K562 (cell line): ENCODE measurements at regions not wholly inside any gene's neighbourhood (a gene's known extent, or its start where the extent isn't known, plus 50 kb on each side); places are given as distances from the start of the nearest gene placed in this dataset.

ENCODE experiments used
- ATAC-seq: fragments of 200-7000 bp; cut with Tn5 transposase; 3 replicates; pipeline ENCODE4 v1.9.1; 2020; ENCODE audit warnings: moderate library complexity
- BruUV-seq: library from RNA; stranded (reverse); fragments of 400-500 nt; replicated peaks from 2 replicates; lab custom pipeline; 2021; lab: Mats Ljungman, UMichigan
- CTCF ChIA-PET: fragments of 300-600 bp; formaldehyde crosslinking; extraction: SDS; loops from one replicate; lab custom pipeline; 2021; ENCODE audit warnings: low intra/inter-chr PET ratio; lab: Yijun Ruan, JAX
- POLR2A ChIA-PET: fragments of 300-600, 350-650 bp; sonication (Branson Sonifier 250); formaldehyde crosslinking; extraction: SDS; loops from one replicate; lab custom pipeline; 2021; ENCODE audit warnings: antibody characterized with exemption, inconsistent platforms; lab: Yijun Ruan, JAX
- DNase-seq, 4 experiments: peaks; one replicate each; pipeline versions ENCODE4 v3.0.0 to v3.0.0-alpha.2; 2011 to 2018; ENCODE audit warnings: low spot score in 3 of 4, mixed read lengths in 3 of 4; ENCODE audit errors: extremely low read depth in 1 of 4
- FAIRE-seq: peaks from 2 replicates; lab custom pipeline; 2011; peaks lifted over from hg19 to GRCh38; lab: Jason Lieb, UNC
- H2AFZ ChIP-seq: 2 replicates; pipeline ENCODE4 v1.6.0; 2011; ENCODE audit warnings: low read depth, low read length, control low read depth, inconsistent platforms
- H3K27ac ChIP-seq: fragments of 200-600 bp; 3 replicates; pipeline ENCODE4 v1.8.0; 2011; ENCODE audit warnings: low read depth, mild to moderate bottlenecking, control low read depth, inconsistent platforms, low read length, moderate library complexity, mixed read lengths; ENCODE audit errors: extremely low read depth
- H3K27me3 ChIP-seq, 2 experiments: fragments of 300-600 bp in 1 of 2; 2 replicates in 1 of 2; 3 replicates in 1 of 2; pipeline versions ENCODE4 v1.6.0 to v1.8.0; 2011; ENCODE audit warnings: inconsistent platforms in 2 of 2, low read length in 2 of 2, mild to moderate bottlenecking in 1 of 2, mixed read lengths in 1 of 2, moderate library complexity in 1 of 2; ENCODE audit not compliant: control insufficient read depth in 2 of 2, insufficient read depth in 2 of 2
- H3K36me3 ChIP-seq: fragments of 300-600 bp; 3 replicates; pipeline ENCODE4 v1.8.0; 2011; ENCODE audit warnings: mild to moderate bottlenecking, low read length, inconsistent platforms; ENCODE audit not compliant: control insufficient read depth, insufficient read depth
- H3K4me1 ChIP-seq, 2 experiments: fragments of 200-600 bp in 1 of 2; replicated peaks in 1 of 2; 2 replicates in 1 of 2; 3 replicates in 1 of 2; pipeline versions ENCODE4 v1.5.1 to v1.8.0; 2011; ENCODE audit warnings: inconsistent platforms in 2 of 2, low read length in 2 of 2, mild to moderate bottlenecking in 1 of 2, mixed read lengths in 1 of 2, moderate library complexity in 1 of 2; ENCODE audit not compliant: control insufficient read depth in 2 of 2, insufficient read depth in 2 of 2
- H3K4me2 ChIP-seq: 2 replicates; pipeline ENCODE4 v1.6.1; 2011; ENCODE audit warnings: low read length, control low read depth, inconsistent platforms, mixed read lengths; ENCODE audit not compliant: insufficient read depth
- H3K4me3 ChIP-seq: fragments of 200-600 bp; sonication (generic), shearing (Covaris generic); 2 replicates; pipeline ENCODE4 v1.5.1; 2016; ENCODE audit warnings: control low read depth, inconsistent platforms
- H3K79me2 ChIP-seq: fragments of 200-600 bp; 3 replicates; pipeline ENCODE4 v1.8.0; 2011; ENCODE audit warnings: low read length, inconsistent platforms; ENCODE audit not compliant: control insufficient read depth, insufficient read depth
- H3K9ac ChIP-seq, 2 experiments: 2 replicates each; pipeline versions ENCODE4 v1.6.0 to v1.6.1; 2011; ENCODE audit warnings: low read depth in 2 of 2, low read length in 2 of 2, control low read depth in 1 of 2, inconsistent platforms in 1 of 2, mild to moderate bottlenecking in 1 of 2, mixed read lengths in 1 of 2; ENCODE audit not compliant: insufficient read depth in 1 of 2
- H3K9me1 ChIP-seq: one replicate; pipeline ENCODE4 v1.6.0; 2011; ENCODE audit warnings: inconsistent platforms, mild to moderate bottlenecking, low read length, moderate library complexity; ENCODE audit not compliant: control insufficient read depth, insufficient read depth
- H3K9me3 ChIP-seq: replicated peaks from 2 replicates; pipeline ENCODE4 v1.5.1; 2011; ENCODE audit warnings: low read depth, low read length, inconsistent platforms; ENCODE audit not compliant: control insufficient read depth, insufficient read depth
- H4K20me1 ChIP-seq: replicated peaks from 2 replicates; pipeline ENCODE4 v1.6.1; 2011; ENCODE audit warnings: low read length, inconsistent platforms, mixed read lengths; ENCODE audit not compliant: control insufficient read depth, insufficient read depth
- CBX8 ChIP-seq: fragments of 200-600 bp; sonication (generic); IDR thresholded peaks from 2 replicates; pipeline ENCODE4 v1.6.1; 2012; ENCODE audit warnings: borderline replicate concordance, mixed run types, low read depth, mild to moderate bottlenecking, moderate library complexity, mixed read lengths, low read length, control low read depth, inconsistent platforms; ENCODE audit not compliant: poor library complexity, severe bottlenecking; ENCODE audit errors: extremely low read depth
- CEBPG ChIP-seq, 3 experiments: fragments of 200-800 bp in 1 of 3; sonication (Bioruptor generic) in 1 of 3; sonication (generic) in 1 of 3; formaldehyde crosslinking in 1 of 3; IDR thresholded peaks in 2 of 3; conservative IDR thresholded peaks in 1 of 3; 2 replicates each; pipeline versions ENCODE4 v1.6.1 to v1.8.0; 2016 to 2022; ENCODE audit warnings: missing compliant biosample characterization in 2 of 3, missing genetic modification characterization in 2 of 3, mild to moderate bottlenecking in 1 of 3, missing genetic modification reagents in 1 of 3
- IRF1 ChIP-seq: sonication (generic); formaldehyde crosslinking; IDR thresholded peaks from 2 replicates; pipeline ENCODE4 v1.8.0; 2022; ENCODE audit warnings: missing genetic modification reagents, mild to moderate bottlenecking, borderline replicate concordance
- MXD1 ChIP-seq: fragments of 250-450 bp; sonication (Bioruptor Pico); IDR thresholded peaks from 2 replicates; pipeline ENCODE4 v1.8.0; 2021; ENCODE audit warnings: borderline replicate concordance, mild to moderate bottlenecking, moderate library complexity; ENCODE audit not compliant: poor library complexity, severe bottlenecking
- ZNF212 ChIP-seq: fragments of 450-650 bp; formaldehyde crosslinking; IDR thresholded peaks from 2 replicates; pipeline ENCODE4 v1.4.0; 2020; ENCODE audit warnings: mild to moderate bottlenecking
- ZNF311 ChIP-seq: fragments of 250-450 bp; sonication (Bioruptor Pico); IDR thresholded peaks from 2 replicates; pipeline ENCODE4 v1.4.0; 2020; ENCODE audit warnings: mild to moderate bottlenecking, moderate library complexity
- ZNF324 ChIP-seq: fragments of 250-450 bp; sonication (Bioruptor Pico); IDR thresholded peaks from 2 replicates; pipeline ENCODE4 v1.4.0; 2020; ENCODE audit warnings: mild to moderate bottlenecking
- ZNF586 ChIP-seq: fragments of 450-650 bp; formaldehyde crosslinking; conservative IDR thresholded peaks from 2 replicates; pipeline ENCODE4 v1.4.0; 2020; ENCODE audit warnings: mild to moderate bottlenecking, moderate library complexity
- ZNF75A ChIP-seq: fragments of 450-650 bp; formaldehyde crosslinking; IDR thresholded peaks from 2 replicates; pipeline ENCODE4 v1.4.0; 2020; ENCODE audit warnings: mild to moderate bottlenecking
- WGBS: fragments of 100-300 bp; shearing (Covaris generic); methylation state at CpG from one replicate; pipeline ENCODE4 v1.1.6; 2016; ENCODE audit warnings: low coverage, mixed read lengths; ENCODE audit not compliant: insufficient coverage; ENCODE audit errors: missing lambda C conversion rate; 5-methylcytosine and 5-hydroxymethylcytosine counted together
- in situ Hi-C: fragments of 300-500 bp; cut with MboI; formaldehyde crosslinking; loops from 4 replicates; pipeline ENCODE4 v1.15.0; 2018; ENCODE audit warnings: inconsistent platforms, mixed read lengths
- intact Hi-C: fragments of 100-400 bp; cut with micrococcal nuclease; formaldehyde crosslinking; loops from 2 replicates; pipeline ENCODE4 v1.14.2; 2022

- no peak for TF ChIP-seq IRF1
- TF ChIP-seq ZNF75A (CRISPR knock-in tag): no peak
- no peak for TF ChIP-seq CBX8
- TF ChIP-seq CEBPG (CRISPR knock-in tag; IDR thresholded peaks at IDR 0.05): no peak
- peak in 1 of 2 experiments; percentile 34; a peak in 1 of 4 replicates for TF ChIP-seq CEBPG (tag; conservative IDR thresholded peaks at IDR 0.05 in 1 of 2, IDR thresholded peaks at IDR 0.05 in 1 of 2)
- no peak for TF ChIP-seq MXD1 (CRISPR knock-in tag)
- no peak for TF ChIP-seq ZNF212 (CRISPR knock-in tag)
- no peak for TF ChIP-seq ZNF311 (CRISPR knock-in tag)
- no peak for TF ChIP-seq ZNF324 (CRISPR knock-in tag)
- no peak for TF ChIP-seq ZNF586 (CRISPR knock-in tag)
- TF ChIP-seq, all 486 proteins: peak for 1
- intact Hi-C loops (no loop called here), in situ Hi-C loops (no loop called here)
- Histone ChIP-seq H2AFZ (no peak overlapping the region), H3K9ac (no peak overlapping the region), H4K20me1 (no peaks in the 10 kb centered on the region), H3K27ac (no peak overlapping the region), H3K27me3 (no peaks in the 10 kb centered on the region), H3K4me2 (no peak overlapping the region), H3K79me2 (no peaks in the 10 kb centered on the region), H3K4me3 (no peak overlapping the region), H3K9me1 (no peaks in the 10 kb centered on the region), H3K36me3 (no peaks in the 10 kb centered on the region), H3K4me1 (no peaks in the 10 kb centered on the region; a peak in 1 of 5 replicates), H3K9me3 (no peaks in the 10 kb centered on the region)
- DNase-seq (no peak), FAIRE-seq (no peak), ATAC-seq (no peak)
- BruUV-seq: no TSS peak
- ChIA-PET POLR2A (interaction anchor here (0.6 to 0.9 kb wide), 4 partner anchors 10 to 150 kb away, joined by 3 to 4 read pairs (median 4); no protein-coding TSS in a partner anchor), CTCF (no interaction called here)
- 30% methylated on average over 5 of the region's 5 CpGs for WGBS
These were observed 104.7 kb upstream of the NR2F2 start for GRCh38 chr15:96225642-96226259.
